ENCODE measurements at regions not wholly inside any gene's neighbourhood (a gene's known extent, or its start where the extent isn't known, plus 50 kb on each side); places are given as distances from the start of the nearest gene placed in this dataset.

DNA sequence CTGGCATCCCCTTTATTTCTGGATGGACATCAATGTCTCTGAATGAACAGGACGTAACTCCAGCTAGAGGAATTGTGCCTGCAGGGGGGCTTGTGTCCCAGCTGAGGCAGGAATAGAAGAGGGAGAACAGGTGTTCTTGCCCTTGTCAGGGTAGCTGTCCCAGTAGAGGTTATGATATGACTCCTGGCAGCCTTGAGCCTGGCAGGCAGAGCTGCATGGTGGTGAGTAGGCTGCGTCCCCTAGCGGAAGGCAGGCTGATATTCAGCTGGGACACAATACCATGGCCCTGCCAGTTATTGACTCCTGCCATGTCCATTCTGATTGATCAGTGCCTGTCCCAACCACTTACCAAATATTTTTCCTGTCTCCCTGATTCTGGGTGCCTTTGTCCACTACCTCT is 197.2 kb downstream of the RAP2A start:
- DNase-seq (ENCODE audit: low read depth): peak; percentile 1

GRCh38 chr13:97639236-97639635 is 205.3 kb downstream of the RAP2A start:
- DNase-seq (ENCODE audit: low read depth): no peak

- DNase-seq (ENCODE audit: low read depth): no peak
Observed at GRCh38 chr13:97640268-97640667, 206.3 kb downstream of the RAP2A start.

- no peak for DNase-seq (ENCODE audit: low read depth)
Observed at GRCh38 chr13:97648171-97648880, 214.4 kb downstream of the RAP2A start.

DNA sequence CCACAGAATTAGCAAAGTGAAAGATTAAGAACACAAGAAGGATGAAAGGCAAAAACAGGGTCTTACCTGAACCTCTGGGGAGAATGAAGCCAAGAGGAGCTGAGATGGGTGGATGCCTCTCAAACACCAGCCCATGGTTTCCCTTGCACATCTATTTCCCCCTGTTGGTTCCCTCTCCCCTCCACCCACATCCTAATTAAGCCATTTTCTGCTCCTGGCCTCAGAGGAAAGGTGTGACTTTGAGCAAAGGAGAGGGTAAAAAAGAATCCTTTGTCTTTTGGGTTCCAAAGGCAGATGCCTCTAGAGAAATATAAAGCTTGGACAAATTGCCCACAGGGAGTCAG is 214.9 kb downstream of the RAP2A start:
- no peak for DNase-seq (ENCODE audit: low read depth)

GRCh38 chr13:97653443-97654140 is 219.6 kb downstream of the RAP2A start:
- peak; percentile 52 for DNase-seq (ENCODE audit: low read depth)

DNA sequence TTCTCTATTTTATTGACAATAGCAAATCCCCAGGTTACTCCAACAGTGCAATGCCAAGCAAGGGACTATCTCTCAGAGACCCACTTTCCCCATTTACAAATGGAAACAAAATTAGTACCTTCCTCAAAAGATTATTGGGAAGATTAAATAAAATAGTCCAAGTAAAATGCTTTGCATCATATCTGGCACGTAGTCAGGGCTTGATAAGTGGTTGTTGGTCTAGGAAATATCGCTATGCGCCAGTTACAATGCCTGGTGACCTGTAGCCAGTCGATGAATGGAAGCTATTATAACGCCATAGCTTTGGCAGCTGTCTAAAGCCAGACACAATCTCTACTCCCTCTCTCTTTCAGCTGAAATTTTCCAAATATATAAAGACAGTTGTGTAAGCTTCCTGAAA is 220.3 kb downstream of the RAP2A start:
- DNase-seq (ENCODE audit: low read depth): no peak

- no peak for DNase-seq (ENCODE audit: low read depth)
Observed at GRCh38 chr13:97658556-97658955, 224.6 kb downstream of the RAP2A start.

DNA sequence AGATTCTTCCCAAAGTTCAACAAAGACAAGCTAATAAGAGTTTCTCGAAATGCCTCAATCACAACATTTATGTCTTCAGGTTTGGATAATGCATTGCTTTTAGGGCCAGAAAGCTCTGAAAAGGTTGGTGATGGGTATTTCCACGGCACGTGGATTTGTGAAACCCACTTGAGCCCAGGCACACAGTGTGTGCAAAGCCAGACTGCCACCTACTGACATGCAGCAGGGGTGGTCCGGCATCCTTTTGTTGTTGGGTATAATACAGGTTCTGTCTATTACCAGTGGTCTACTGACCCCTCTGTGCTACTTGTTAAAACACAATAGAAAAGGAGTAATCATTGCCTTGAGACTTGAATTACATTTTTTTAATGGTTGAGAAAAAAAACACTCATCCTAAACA is 225.6 kb downstream of the RAP2A start:
- peak; percentile 8 for DNase-seq (ENCODE audit: low read depth)

- no peak for DNase-seq (ENCODE audit: low read depth)
Observed at GRCh38 chr13:97660594-97661260, 226.8 kb downstream of the RAP2A start.

GRCh38 chr13:97686594-97686993 is 252.6 kb downstream of the RAP2A start:
- no peak for DNase-seq (ENCODE audit: low read depth)

DNA sequence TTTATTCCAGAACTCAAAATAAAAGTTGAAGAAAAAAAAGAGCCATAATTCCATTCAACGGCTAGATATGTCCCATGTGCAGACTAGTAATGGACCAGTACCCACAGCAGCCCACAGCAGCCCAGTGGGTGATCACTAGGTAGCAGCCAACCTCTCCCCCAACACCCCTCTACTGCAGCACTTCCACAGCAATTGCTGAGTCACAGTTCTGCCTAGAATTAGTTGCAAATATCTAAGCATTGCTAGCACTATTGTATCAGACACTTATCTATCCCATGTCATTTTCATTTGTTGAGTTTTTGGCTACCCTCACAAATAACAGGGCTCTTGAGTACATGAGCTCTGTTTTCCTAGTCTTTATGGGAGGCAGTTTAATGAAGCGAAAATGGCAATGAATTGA is 258.7 kb downstream of the RAP2A start:
- no peak for DNase-seq (ENCODE audit: low read depth)

DNA sequence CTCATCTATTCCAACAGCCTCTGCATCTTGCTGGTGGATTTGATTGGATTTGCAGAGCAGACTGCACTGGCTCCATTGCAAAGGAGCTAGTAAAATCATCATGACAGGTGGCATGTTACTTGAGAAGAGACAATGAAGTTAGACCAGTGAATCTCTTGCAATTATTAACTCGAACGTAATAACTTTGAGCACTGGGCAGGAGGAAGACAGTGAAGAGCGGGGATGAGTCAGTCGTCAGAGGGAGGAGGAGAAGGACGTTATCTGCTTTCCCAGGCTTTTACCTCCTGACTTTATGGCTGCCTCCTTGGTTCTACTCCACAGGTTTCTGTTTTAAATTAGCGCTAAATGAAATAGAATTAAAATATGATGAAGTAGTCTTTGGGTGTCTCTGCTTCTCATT is 257.8 kb upstream of the IPO5 start:
- no peak for DNase-seq (ENCODE audit: low read depth)

GRCh38 chr13:97696921-97697320 is 256.6 kb upstream of the IPO5 start:
- DNase-seq (ENCODE audit: low read depth): no peak

DNA sequence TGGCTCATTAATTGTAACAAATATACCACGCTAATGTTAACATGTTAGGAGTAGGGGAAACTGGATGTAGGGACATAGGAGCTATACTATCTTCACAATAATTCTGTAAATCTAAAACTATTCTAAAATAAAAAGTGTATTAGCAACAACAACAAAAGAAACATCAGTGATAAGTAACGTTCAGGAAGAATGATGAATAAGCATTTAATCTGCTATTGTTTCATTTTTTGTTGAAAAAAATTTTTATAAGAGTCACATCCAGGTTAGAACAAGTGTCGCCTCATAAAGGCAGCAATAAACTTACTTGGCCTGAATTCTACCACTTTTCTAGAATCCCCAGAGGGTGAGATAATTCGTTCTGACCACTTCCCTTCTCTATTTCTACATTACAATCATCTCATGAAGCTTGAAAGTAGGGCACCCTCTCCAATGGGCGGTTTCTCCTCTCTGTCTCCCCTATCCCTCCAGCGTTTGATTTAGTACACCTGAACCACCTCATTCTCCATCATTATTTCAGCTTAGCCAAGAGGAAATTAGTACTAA is 253.1 kb upstream of the IPO5 start:
- no peak for DNase-seq (ENCODE audit: low read depth)

- no peak for DNase-seq (ENCODE audit: low read depth)
Observed at GRCh38 chr13:97702614-97703013, 250.9 kb upstream of the IPO5 start.

GRCh38 chr13:97710797-97711196 is 242.7 kb upstream of the IPO5 start:
- DNase-seq (ENCODE audit: low read depth): no peak

DNA sequence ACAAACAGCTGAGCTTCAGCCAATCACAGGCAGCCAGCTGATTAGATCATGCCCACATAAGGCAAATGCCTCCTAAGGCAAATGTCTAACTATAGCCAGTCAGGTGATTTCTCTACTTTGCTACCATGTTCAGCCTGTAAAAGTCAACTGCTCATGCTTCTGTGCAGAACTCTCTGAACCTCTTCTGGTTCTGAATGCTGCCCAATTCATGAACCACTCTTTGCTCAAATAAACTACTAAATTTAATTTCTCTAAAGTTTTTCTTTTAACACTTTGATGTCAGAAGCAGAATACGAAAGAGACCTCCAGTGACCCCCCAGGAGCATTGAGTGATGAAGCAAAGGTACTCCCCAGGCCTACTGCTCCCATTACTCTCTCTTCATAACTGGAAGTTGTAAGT is 240.7 kb upstream of the IPO5 start:
- DNase-seq (ENCODE audit: low read depth): no peak

GRCh38 chr13:97715763-97716162 is 237.7 kb upstream of the IPO5 start:
- DNase-seq (ENCODE audit: low read depth): no peak

GRCh38 chr13:97716746-97717145 is 236.7 kb upstream of the IPO5 start:
- DNase-seq (ENCODE audit: low read depth): no peak

GRCh38 chr13:97719736-97720135 is 233.7 kb upstream of the IPO5 start:
- no peak for DNase-seq (ENCODE audit: low read depth)

- DNase-seq (ENCODE audit: low read depth): no peak
Observed at GRCh38 chr13:97720896-97721295, 232.6 kb upstream of the IPO5 start.

DNA sequence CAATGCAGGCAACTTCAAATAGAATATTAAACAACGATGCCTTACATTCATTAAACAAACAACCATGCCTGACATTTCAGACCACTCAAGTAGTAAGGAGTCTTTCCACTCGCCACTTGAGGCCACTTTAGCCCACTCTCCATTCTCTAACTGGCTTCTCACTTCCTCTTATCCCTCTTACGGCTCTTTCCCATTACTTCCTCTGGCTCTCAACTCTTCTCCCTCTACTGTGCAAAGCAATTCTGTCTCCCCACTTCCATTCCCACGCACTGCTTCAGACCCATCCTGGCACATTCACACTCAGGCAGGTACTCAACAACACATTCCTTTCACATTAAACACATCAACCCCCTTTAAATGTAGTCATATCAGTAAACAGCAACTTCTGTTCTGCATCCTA is 229.8 kb upstream of the IPO5 start:
- DNase-seq (ENCODE audit: low read depth): no peak

All from EH (cell line).